Keratinocyte (primary cell): ENCODE measurements at regions not wholly inside any gene's neighbourhood (a gene's known extent, or its start where the extent isn't known, plus 50 kb on each side); places are given as distances from the start of the nearest gene placed in this dataset.

ENCODE experiments used
- EZH2 ChIP-seq: IDR thresholded peaks from one replicate; pipeline ENCODE4 v1.6.1; 2012; ENCODE audit warnings: inconsistent platforms, mild to moderate bottlenecking, low read length, moderate library complexity
- TF ChIP-seq, protein P1 (sequence below), 3 experiments: IDR thresholded peaks in 1 of 3; conservative IDR thresholded peaks in 1 of 3; optimal IDR thresholded peaks in 1 of 3; 2 replicates in 2 of 3; 3 replicates in 1 of 3; pipeline versions ENCODE3 to v1.5.1; 2011; ENCODE audit warnings: low read length in 3 of 3, mild to moderate bottlenecking in 3 of 3, moderate library complexity in 2 of 3, control low read depth in 1 of 3, inconsistent platforms in 1 of 3; ENCODE audit not compliant: insufficient read depth in 2 of 3; ENCODE audit errors: extremely low read depth in 1 of 3

DNA sequence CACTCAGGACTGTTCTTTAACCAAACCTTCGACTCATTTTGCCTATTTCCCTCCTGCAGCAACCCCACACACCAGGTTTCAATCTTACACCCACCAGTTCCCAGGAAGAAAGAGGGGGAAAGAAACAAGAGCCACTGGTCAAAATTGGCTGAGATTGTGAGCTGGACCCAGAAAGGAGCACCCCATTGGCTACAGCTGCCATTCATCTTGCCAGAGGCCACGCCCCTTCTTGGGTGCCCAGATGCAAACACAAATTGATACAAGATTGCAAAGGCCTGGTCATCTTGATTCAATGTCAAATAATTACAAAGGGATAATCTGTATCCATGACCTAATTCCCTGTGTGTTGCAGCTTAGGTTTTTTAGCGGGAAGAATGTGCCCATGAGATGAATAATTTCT is 258.4 kb downstream of the LIG4 start:
- TF ChIP-seq, protein P1, sequence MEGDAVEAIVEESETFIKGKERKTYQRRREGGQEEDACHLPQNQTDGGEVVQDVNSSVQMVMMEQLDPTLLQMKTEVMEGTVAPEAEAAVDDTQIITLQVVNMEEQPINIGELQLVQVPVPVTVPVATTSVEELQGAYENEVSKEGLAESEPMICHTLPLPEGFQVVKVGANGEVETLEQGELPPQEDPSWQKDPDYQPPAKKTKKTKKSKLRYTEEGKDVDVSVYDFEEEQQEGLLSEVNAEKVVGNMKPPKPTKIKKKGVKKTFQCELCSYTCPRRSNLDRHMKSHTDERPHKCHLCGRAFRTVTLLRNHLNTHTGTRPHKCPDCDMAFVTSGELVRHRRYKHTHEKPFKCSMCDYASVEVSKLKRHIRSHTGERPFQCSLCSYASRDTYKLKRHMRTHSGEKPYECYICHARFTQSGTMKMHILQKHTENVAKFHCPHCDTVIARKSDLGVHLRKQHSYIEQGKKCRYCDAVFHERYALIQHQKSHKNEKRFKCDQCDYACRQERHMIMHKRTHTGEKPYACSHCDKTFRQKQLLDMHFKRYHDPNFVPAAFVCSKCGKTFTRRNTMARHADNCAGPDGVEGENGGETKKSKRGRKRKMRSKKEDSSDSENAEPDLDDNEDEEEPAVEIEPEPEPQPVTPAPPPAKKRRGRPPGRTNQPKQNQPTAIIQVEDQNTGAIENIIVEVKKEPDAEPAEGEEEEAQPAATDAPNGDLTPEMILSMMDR (optimal IDR thresholded peaks at IDR 0.05 in 1 of 3, IDR thresholded peaks at IDR 0.05 in 1 of 3, conservative IDR thresholded peaks at IDR 0.05 in 1 of 3; ENCODE audit: extremely low read depth in 1 of 3, insufficient read depth in 2 of 3, low read length in 3 of 3) = no peak
- no peak for TF ChIP-seq EZH2
